B cell (primary cell): ENCODE measurements at regions not wholly inside any gene's neighbourhood (a gene's known extent, or its start where the extent isn't known, plus 50 kb on each side); places are given as distances from the start of the nearest gene placed in this dataset.

Experiments used
- ATAC-seq: fragments of 200-7000 bp; cut with Tn5 transposase; one replicate; pipeline ENCODE4 v1.10.0; 2021; ENCODE audit warnings: low read depth, mild to moderate bottlenecking, moderate number of reproducible peaks, moderate library complexity
- CTCF ChIA-PET: fragments of 350-600 bp; sonication (Branson Sonifier 250); formaldehyde crosslinking; loops from one replicate; lab custom pipeline; 2021; ENCODE audit warnings: antibody characterized with exemption, inconsistent platforms; lab: Charles Lee
- POLR2A ChIA-PET: fragments of 350-600 bp; sonication (Branson Sonifier 250); formaldehyde crosslinking; loops from one replicate; lab custom pipeline; 2021; ENCODE audit warnings: antibody characterized with exemption; lab: Charles Lee
- DNase-seq: peaks from one replicate; pipeline ENCODE4 v3.0.0; 2013
- H2AFZ ChIP-seq: 2 replicates; pipeline ENCODE4 v1.6.1; 2012; ENCODE audit warnings: mild to moderate bottlenecking, low read depth, low read length; ENCODE audit not compliant: insufficient read depth, poor library complexity, severe bottlenecking
- H3K27ac ChIP-seq, 2 donors: 1 replicate in 1 of 2; 2 replicates in 1 of 2; pipeline ENCODE4 v1.5.1; 2012 to 2013; ENCODE audit warnings: low read length in 2 of 2, mild to moderate bottlenecking in 2 of 2, moderate library complexity in 1 of 2
- H3K27me3 ChIP-seq, 4 experiments: fragments of 200-600 bp in 1 of 4; sonication (generic) in 1 of 4; replicated peaks in 1 of 4; 1 replicate in 2 of 4; 2 replicates in 2 of 4; pipeline versions ENCODE4 v1.6.1 to v1.7.0; 2013 to 2016; ENCODE audit warnings: low read length in 3 of 4, mild to moderate bottlenecking in 2 of 4, mixed read lengths in 1 of 4, moderate library complexity in 1 of 4; ENCODE audit not compliant: insufficient read depth in 4 of 4, control insufficient read depth in 3 of 4; ENCODE audit errors: control extremely low read depth in 1 of 4
- H3K36me3 ChIP-seq, 2 experiments: replicated peaks in 1 of 2; 1 replicate in 1 of 2; 2 replicates in 1 of 2; pipeline versions ENCODE4 v1.6.1 to v1.7.1; 2013; ENCODE audit warnings: low read length in 1 of 2; ENCODE audit not compliant: insufficient read depth in 2 of 2, control insufficient read depth in 1 of 2; ENCODE audit errors: control extremely low read depth in 1 of 2, extremely low read depth in 1 of 2
- H3K4me1 ChIP-seq, 2 donors: fragments of 200-600 bp in 1 of 2; sonication (generic) in 1 of 2; 1 replicate in 1 of 2; 2 replicates in 1 of 2; pipeline versions ENCODE4 v1.5.1 to v1.6.1; 2013 to 2017; ENCODE audit warnings: low read length in 2 of 2; ENCODE audit not compliant: control insufficient read depth in 2 of 2, insufficient read depth in 2 of 2
- H3K4me2 ChIP-seq: replicated peaks from 2 replicates; pipeline ENCODE3; 2012; ENCODE audit warnings: mild to moderate bottlenecking, low read depth, low read length; ENCODE audit not compliant: poor library complexity, severe bottlenecking
- H3K4me3 ChIP-seq, 5 experiments: fragments of 200-600 bp in 1 of 5; sonication (generic) in 1 of 5; 1 replicate in 3 of 5; 2 replicates in 2 of 5; pipeline versions ENCODE4 v1.5.1 to v1.7.0; 2011 to 2016; ENCODE audit warnings: low read length in 4 of 5, mild to moderate bottlenecking in 4 of 5, low read depth in 2 of 5, control low read depth in 1 of 5, moderate library complexity in 1 of 5; ENCODE audit not compliant: insufficient read depth in 1 of 5; ENCODE audit errors: control extremely low read depth in 1 of 5, extremely low read depth in 1 of 5
- H3K79me2 ChIP-seq: fragments of 200-600 bp; sonication (generic); one replicate; pipeline ENCODE4 v1.6.0; 2016; ENCODE audit warnings: low read length; ENCODE audit not compliant: control insufficient read depth, insufficient read depth
- H3K9ac ChIP-seq: fragments of 200-600 bp; sonication (generic); 2 replicates; pipeline ENCODE4 v1.6.1; 2017; ENCODE audit warnings: mild to moderate bottlenecking, low read length, moderate library complexity
- H3K9me3 ChIP-seq, 3 donors: one replicate each; pipeline versions ENCODE4 v1.6.1 to v1.7.1; 2013; ENCODE audit warnings: low read length in 2 of 3; ENCODE audit not compliant: control insufficient read depth in 2 of 3, insufficient read depth in 1 of 3; ENCODE audit errors: control extremely low read depth in 1 of 3
- H4K20me1 ChIP-seq: 2 replicates; pipeline ENCODE4 v1.6.0; 2012; ENCODE audit warnings: mild to moderate bottlenecking, low read length; ENCODE audit not compliant: insufficient read depth, control insufficient read depth, poor library complexity, severe bottlenecking
- H3K27ac Mint-ChIP-seq: one replicate; pipeline ENCODE4 v1.8.0; 2021; ENCODE audit warnings: mixed read lengths
- H3K27me3 Mint-ChIP-seq: one replicate; pipeline ENCODE4 v1.8.0; 2021; ENCODE audit warnings: mixed read lengths
- H3K4me1 Mint-ChIP-seq: one replicate; pipeline ENCODE4 v1.8.0; 2021; ENCODE audit warnings: mixed read lengths
- H3K4me3 Mint-ChIP-seq: one replicate; pipeline ENCODE4 v1.8.0; 2021; ENCODE audit warnings: mixed read lengths
- H3K9me3 Mint-ChIP-seq: one replicate; pipeline ENCODE4 v1.8.0; 2022; ENCODE audit warnings: mixed read lengths; ENCODE audit not compliant: insufficient read depth
- EZH2 ChIP-seq: IDR thresholded peaks from 2 replicates; pipeline ENCODE4 v1.6.1; 2012; ENCODE audit warnings: borderline replicate concordance, low read depth, mild to moderate bottlenecking, moderate library complexity, low read length; ENCODE audit not compliant: insufficient read depth, poor library complexity, severe bottlenecking
- WGBS: methylation state at CpG from one replicate; pipeline ENCODE4 v1.1.5; 2013; ENCODE audit warnings: missing lambda C conversion rate; ENCODE audit not compliant: insufficient coverage; 5-methylcytosine and 5-hydroxymethylcytosine counted together
- intact Hi-C: fragments of 100-400 bp; cut with micrococcal nuclease; formaldehyde crosslinking; loops from one replicate; pipeline ENCODE4 v1.10.0; 2022
- TF ChIP-seq, protein P1 (sequence below): fragments of 200-600 bp; IDR thresholded peaks from one replicate; pipeline ENCODE4 v1.8.0; 2022; ENCODE audit warnings: antibody characterized with exemption, mild to moderate bottlenecking

DNA sequence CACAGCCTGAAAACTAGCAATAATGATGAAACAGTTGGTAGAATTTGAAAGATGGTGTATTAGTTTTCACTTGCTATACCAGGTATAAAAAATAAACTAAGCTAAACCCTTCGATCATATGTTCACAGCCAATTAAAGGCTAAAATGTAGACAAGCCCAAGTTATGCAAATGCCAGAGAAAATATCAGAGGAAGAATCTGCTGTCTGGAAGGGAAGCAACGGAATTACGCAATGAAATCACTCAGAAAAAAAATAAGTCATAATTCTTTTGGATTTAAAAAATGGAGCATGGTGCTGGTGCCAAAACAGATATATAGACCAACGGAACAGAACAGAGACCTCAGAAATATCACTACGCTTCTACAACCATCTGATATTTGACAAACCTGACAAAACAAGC is 108.3 kb downstream of the ARL4C start:
- H2AFZ ChIP-seq, result no peak overlapping the region
- H3K4me1 ChIP-seq, result peaks cover 7 to 11% of the 10 kb centered on the region in 2 donors
- no peak overlapping the region for H3K4me2 ChIP-seq
- ChIA-PET CTCF (no interaction called here), POLR2A (no interaction called here)
- Mint-ChIP-seq H3K9me3 (no peaks in the 10 kb centered on the region), H3K27me3 (peaks cover 17% of the 10 kb centered on the region), H3K4me3 (no peak overlapping the region), H3K27ac (no peak overlapping the region), H3K4me1 (peaks cover 21% of the 10 kb centered on the region)
- ATAC-seq (no peak), DNase-seq (no peak)
- TF ChIP-seq EZH2, result no peak
- TF ChIP-seq, protein P1, sequence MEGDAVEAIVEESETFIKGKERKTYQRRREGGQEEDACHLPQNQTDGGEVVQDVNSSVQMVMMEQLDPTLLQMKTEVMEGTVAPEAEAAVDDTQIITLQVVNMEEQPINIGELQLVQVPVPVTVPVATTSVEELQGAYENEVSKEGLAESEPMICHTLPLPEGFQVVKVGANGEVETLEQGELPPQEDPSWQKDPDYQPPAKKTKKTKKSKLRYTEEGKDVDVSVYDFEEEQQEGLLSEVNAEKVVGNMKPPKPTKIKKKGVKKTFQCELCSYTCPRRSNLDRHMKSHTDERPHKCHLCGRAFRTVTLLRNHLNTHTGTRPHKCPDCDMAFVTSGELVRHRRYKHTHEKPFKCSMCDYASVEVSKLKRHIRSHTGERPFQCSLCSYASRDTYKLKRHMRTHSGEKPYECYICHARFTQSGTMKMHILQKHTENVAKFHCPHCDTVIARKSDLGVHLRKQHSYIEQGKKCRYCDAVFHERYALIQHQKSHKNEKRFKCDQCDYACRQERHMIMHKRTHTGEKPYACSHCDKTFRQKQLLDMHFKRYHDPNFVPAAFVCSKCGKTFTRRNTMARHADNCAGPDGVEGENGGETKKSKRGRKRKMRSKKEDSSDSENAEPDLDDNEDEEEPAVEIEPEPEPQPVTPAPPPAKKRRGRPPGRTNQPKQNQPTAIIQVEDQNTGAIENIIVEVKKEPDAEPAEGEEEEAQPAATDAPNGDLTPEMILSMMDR, result no peak
- no peak overlapping the region for H3K27ac ChIP-seq
- WGBS, result no CpG with 5 or more reads among the region's 5 CpGs
- intact Hi-C loops, result no loop called here
- H3K27me3 ChIP-seq, result peaks cover 0 to 11% (median 1%) of the 10 kb centered on the region in 4 experiments
- no peak overlapping the region for H3K4me3 ChIP-seq
- H3K9ac ChIP-seq, result no peak overlapping the region
- H3K79me2 ChIP-seq, result no peaks in the 10 kb centered on the region
- peaks cover 0 to 5% (median 0%) of the 10 kb centered on the region in 3 donors for H3K9me3 ChIP-seq
- H3K36me3 ChIP-seq, result no peaks in the 10 kb centered on the region
- H4K20me1 ChIP-seq, result no peaks in the 10 kb centered on the region

DNA sequence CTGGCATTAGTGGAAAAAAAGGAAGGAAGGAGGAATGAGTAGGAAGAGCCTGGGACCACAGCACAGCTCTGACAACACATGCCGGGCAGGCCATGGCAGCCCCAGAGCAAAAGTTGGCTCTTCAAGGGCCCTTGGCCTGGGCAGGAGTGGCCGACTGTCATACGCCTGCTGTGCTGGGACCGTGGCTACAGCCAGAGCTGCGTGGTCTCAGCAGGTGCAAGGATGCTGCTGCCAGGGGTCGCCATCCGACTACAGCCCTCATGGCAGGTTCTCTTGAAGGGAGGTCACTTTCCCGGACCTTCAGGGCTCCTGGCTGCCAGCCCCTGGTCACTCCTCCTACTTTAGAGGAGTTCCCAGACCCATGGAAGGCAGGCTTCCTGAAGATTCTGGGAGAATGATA is 109.9 kb downstream of the ARL4C start:
- Histone ChIP-seq H4K20me1 (no peaks in the 10 kb centered on the region), H3K27me3 (peaks cover 0 to 11% (median 1%) of the 10 kb centered on the region in 4 experiments), H3K4me3 (no peak overlapping the region), H3K27ac (no peak overlapping the region), H3K79me2 (no peaks in the 10 kb centered on the region), H3K9me3 (peaks cover 0 to 5% (median 0%) of the 10 kb centered on the region in 3 donors), H2AFZ (no peak overlapping the region), H3K4me2 (no peak overlapping the region), H3K9ac (no peak overlapping the region), H3K4me1 (no peaks in the 10 kb centered on the region), H3K36me3 (no peaks in the 10 kb centered on the region)
- ChIA-PET CTCF (no interaction called here), POLR2A (no interaction called here)
- no peak overlapping the region for H3K27ac Mint-ChIP-seq
- peaks cover 17% of the 10 kb centered on the region for H3K27me3 Mint-ChIP-seq
- WGBS, result 95% methylated on average over 7 of the region's 8 CpGs
- no peak for ATAC-seq
- H3K4me1 Mint-ChIP-seq, result peaks cover 7% of the 10 kb centered on the region
- no peaks in the 10 kb centered on the region for H3K9me3 Mint-ChIP-seq
- DNase-seq, result no peak
- intact Hi-C loops, result no loop called here
- TF ChIP-seq, protein P1, result no peak
- no peak for TF ChIP-seq EZH2
- H3K4me3 Mint-ChIP-seq, result no peak overlapping the region
